ENCODE measurements at regions not wholly inside any gene's neighbourhood (a gene's known extent, or its start where the extent isn't known, plus 50 kb on each side); places are given as distances from the start of the nearest gene placed in this dataset.
"Not testable (repeated sequence)": the region's sequence is repeated elsewhere in the genome, so short reads cannot be mapped to it uniquely, and the experiment has no call there.

DNA sequence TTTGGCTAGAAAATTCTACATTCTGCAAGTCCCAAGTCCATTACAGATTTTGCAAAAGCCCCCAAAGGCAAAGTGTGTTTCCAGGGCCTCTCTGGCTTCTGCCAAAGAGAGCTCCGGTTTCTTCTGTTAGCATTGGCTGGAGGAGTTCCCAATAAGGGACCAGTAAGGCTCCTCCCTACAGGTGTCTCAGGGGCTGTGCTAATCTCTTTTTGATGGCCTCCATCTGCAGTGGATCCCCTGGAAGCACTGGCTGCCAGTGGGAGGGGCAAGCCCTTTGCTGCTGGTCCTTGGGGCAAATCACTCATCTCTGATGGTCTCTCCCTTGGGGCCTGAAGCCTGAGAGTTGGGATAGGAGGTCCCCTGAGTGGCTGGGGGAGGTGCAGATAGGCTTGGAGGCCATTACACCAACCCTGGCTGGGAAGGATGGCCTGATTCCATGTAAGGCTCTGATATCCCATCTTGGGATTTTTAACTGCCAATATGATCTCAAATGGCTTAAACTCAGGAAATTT, 89.1 kb upstream of the USP24 start:
- no peak for DNase-seq

- no peak for DNase-seq
Observed at GRCh38 chr1:55302972-55303371, 87.8 kb upstream of the USP24 start.

- DNase-seq = no peak
Observed at GRCh38 chr1:55301912-55302311, 86.7 kb upstream of the USP24 start.

GRCh38 chr1:55300975-55301374, 85.8 kb upstream of the USP24 start:
- no peak for DNase-seq

DNA sequence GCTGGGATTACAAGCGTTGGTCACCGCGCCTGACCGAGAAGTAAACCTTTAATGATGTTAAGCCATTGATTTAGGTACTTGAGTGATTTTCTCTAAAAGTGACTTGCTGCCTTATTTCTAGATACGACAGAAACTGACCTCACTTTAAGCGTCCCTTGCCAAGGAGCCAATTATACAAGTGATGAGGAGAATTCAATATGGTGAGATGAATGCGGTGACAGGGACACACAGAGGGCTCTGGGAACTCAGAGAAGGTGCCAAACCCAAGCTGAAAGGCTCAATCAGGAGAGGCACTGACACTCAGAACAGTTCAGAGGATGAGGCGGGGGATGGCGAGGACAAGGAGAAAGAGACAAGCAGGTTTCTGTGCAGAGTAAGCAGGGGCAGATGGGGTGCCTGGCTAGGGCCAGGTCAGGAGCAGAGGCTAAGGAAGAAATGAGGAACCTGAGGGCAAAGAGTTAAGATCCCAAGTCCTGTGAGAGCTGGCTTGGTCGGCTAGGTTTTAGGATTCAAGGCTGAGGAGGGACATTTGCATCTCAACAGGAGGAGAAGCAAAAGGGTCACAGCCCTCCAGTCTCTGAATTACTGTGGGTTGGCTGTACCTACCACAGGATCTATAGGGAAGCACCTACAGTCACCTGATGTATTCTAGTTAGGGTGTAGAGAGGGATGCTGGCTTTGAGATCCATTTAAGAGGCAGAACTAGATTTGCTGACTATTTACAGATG, 83.2 kb upstream of the USP24 start:
- DNase-seq = no peak

GRCh38 chr1:55296247-55296646, 81.1 kb upstream of the USP24 start:
- DNase-seq = not testable (repeated sequence)

GRCh38 chr1:55289614-55290013, 74.5 kb upstream of the USP24 start:
- DNase-seq = no peak

- no peak for DNase-seq
Observed at GRCh38 chr1:55289042-55289441, 73.9 kb upstream of the USP24 start.

- no peak for DNase-seq
Observed at GRCh38 chr1:55288245-55288644, 73.1 kb upstream of the USP24 start.

GRCh38 chr1:55287723-55288122, 72.6 kb upstream of the USP24 start:
- no peak for DNase-seq

DNA sequence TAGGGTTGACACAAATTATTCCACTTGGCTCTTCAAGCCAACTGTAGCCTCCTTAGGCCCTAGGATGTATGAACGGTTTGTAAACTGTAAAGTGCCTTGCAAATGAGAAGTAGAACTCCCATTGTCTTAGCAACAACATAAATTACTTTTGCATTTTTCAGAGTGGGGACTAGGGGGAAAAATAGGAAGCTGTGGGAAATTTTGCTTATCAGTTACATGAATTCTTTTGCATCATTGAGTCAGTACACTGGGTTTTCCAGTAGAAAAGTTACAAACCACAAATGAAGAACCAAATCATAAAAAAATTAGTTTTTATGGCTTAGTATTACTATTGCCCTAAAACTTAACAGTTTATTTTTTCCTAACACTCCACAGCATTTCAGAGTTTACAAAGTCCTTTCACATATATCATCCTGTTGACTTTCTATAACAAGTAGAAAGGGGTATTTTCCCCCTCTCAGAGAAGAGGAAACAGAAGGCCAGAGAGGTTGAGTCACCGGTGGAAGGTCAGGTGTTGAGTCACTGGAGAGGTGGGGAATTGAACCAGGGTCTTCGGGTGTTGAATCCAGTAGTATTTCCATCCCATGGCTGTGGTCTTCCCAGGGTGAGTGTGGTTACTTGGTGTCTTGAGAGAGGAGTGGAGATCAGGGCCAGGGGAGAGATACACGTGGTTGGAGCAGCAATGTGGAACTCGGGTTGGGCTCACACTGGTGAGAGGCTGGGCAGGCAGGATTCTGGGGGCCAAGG, 71.9 kb upstream of the USP24 start:
- no peak for DNase-seq

GRCh38 chr1:55285834-55286233, 70.7 kb upstream of the USP24 start:
- no peak for DNase-seq

DNA sequence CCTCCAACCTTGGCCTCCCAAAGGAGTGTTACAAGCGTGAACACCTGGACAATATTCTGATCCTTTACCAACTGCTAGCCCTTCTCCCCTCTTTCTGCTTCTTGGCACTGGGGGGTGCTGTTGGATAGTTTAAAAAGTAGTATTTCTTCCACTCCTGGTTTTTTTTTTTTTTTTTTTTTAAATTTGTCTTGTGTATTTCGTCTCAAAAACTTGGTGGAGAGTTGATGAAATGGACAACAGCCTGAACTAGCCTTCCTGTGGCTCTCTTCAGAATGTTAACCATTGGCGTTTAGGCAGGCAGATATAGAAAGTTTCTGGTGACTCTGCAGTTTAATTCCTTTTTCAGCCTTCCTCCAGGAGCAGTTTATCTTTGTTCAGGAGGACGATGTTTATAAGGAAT, 69.7 kb upstream of the USP24 start:
- DNase-seq = no peak

DNA sequence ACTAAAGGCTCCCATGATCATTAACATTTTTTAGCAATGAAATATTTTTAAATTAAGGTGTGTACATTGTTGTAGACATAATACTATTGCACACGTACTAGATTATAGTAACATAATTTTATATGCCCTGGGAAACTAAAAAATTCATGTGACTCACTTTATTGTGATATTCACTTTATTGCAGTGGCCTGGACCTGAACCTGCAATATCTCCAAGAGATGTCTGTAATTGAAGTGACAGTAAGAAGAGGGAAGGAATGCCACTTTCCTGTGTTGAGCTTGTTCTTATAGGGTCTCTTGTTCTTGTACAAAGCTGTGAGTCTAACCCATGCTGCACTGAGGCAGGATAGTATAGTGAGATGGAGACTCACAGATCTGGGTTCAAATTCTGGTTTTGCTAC, 66.9 kb upstream of the USP24 start:
- DNase-seq = no peak

DNA sequence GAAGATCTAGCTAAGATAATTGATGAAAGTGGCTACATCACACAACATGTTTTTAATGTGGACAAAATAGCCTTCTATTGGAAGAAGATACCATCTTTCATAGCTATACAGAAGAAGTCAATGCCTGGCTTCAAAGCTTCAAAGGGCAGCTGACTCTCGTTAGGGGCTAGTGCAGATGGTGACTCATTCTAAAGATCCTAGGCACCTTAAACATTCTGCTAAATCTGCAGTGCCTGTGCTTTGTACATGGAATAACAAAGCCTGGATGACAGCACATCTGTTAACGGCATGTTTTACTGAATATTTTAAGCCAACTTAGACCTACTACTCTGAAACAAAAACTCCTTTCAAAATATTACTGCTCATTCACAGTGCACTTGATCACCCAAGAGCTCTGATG, 65.6 kb upstream of the USP24 start:
- DNase-seq = no peak

DNA sequence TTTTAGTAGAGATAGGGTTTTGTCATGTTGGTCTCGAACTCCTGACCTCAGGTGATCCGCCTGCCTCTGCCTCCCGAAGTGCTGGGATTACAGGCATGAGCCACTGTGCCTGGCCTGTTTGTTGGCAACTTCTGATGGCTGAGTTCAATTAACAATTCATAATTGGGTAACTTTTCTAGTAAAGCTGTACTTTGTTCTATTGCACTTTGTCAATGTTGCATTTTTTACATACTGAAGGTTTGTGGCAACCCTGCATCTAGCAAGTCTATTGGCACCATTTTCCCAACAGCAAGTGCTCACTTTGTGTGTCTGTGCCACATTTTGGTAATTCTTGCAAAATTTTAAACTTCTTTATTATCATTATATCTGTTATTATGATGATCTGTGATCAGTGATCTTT, 64.5 kb upstream of the USP24 start:
- DNase-seq = no peak

DNA sequence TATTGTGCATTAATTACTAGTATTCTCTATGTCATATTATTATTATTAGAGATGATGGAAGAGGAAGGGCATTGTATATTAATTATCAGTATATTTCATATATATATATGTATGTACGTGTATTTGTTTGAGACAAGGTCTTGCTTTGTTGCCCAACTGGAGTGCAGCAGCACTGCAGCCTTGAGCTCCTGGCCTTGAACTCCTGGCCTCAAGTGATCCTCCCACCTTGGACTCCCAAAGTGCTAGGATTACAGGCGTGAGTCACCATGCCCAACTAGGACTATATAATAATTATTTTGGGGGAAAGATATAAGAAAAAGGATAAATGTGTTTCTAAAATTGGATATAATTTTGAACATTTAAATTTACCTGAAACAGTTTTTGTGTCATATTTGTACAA, 63.2 kb upstream of the USP24 start:
- DNase-seq = no peak

GRCh38 chr1:55277377-55278130, 62.4 kb upstream of the USP24 start:
- DNase-seq = peak; percentile 61

DNA sequence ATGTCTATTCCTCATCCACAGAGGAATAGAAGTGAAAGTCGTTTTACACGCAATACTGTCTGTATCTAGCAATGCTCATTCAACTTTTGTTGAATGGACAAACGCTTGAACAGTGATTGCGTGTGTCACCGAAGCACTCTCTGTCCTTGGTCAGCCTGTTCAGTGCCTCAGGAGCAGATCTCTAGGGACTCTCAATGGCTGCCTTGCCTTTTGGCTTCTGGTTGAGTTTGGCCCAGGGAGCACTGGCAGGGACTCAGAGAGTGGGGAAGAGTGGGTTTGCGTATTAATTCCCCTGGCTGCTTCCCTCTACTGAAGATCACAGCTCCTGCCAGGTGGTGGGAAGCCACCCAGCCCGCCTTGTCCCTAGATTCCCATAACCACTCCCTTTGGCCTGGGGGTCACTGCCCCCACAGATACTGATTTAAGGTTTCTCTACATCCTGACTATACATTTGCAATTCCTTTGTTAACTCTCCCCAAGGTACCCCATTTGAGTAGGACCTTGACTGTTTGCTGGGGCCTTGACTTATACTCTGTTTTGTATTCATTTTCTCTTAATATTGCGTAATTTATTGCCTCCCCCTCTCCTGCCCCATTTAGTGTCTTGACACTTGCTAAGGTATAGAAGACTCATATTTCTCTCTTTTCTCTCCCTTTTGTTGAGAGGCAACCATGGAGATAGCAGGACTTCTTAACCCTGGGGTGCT, 61.7 kb upstream of the USP24 start:
- DNase-seq = no peak

DNA sequence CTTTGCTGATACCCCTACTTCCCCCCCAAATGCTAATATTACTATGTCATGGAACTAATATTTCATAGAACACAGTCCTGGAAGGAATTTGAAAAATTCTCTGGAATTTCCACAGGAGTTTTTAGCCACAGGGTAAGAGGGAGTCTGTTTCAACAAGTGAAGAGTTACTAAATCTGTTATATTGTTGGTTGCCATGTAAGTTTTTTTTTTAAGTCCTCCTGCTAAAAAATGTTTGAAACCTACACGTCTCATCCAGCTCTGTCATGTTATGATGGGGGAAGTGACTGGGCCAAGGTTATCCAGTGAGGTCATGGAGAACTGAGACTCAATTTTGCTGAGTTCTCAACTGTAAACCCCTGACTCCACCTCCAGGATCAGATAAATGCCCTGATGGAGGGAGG, 60.8 kb upstream of the USP24 start:
- DNase-seq = no peak

GRCh38 chr1:55275151-55275748, 60.1 kb upstream of the USP24 start:
- DNase-seq = no peak

DNA sequence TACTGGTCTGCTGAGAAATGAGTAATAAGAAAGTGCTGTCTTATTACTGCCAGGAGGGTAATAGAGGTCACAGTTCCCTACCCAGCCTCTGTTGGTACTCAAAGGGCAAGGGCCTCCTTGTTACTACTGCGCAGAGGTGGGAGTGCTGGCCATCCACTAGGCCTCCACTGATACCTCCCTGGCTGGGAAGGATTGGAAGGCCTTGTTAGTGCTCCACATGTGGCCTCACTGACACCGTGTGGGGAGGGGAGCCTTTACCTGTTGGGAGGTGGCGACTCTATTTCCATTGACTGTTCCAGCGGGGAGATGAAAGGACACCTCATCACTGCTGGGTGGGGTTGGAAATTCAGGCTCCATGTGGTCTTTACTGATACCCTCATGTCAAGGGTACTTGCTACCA, 57.8 kb upstream of the USP24 start:
- DNase-seq = no peak

All from activated effector memory CD4-positive, alpha-beta T cell treated with Interleukin-2 at 50 U/mL for 16 hours (primary cell).